ENCODE measurements at regions not wholly inside any gene's neighbourhood (a gene's known extent, or its start where the extent isn't known, plus 50 kb on each side); places are given as distances from the start of the nearest gene placed in this dataset.
"Not testable (repeated sequence)": the region's sequence is repeated elsewhere in the genome, so short reads cannot be mapped to it uniquely, and the experiment has no call there.

GRCh38 chr3:147672436-147672835, 263.3 kb downstream of the ZIC1 start:
- H3K27ac ChIP-seq (ENCODE audit: low read depth, low read length), result no peak overlapping the region
- H3K4me3 ChIP-seq (ENCODE audit: low read depth in 1 of 2, low read length in 2 of 2), result no peak overlapping the region
- H3K27me3 ChIP-seq (ENCODE audit: control insufficient read depth in 1 of 2, insufficient read depth in 2 of 2, low read length in 2 of 2), result no peaks in the 10 kb centered on the region
- no peak overlapping the region for H3K9ac ChIP-seq (ENCODE audit: low read length)
- H3K4me1 ChIP-seq (ENCODE audit: insufficient read depth, low read length), result no peaks in the 10 kb centered on the region
- H3K9me3 ChIP-seq (ENCODE audit: low read length), result no peaks in the 10 kb centered on the region
- no peaks in the 10 kb centered on the region for H3K36me3 ChIP-seq (ENCODE audit: insufficient read depth, low read length)

GRCh38 chr3:147675761-147676160, 266.6 kb downstream of the ZIC1 start:
- H3K9ac ChIP-seq (ENCODE audit: low read length), result no peak overlapping the region
- H3K27ac ChIP-seq (ENCODE audit: low read depth, low read length), result no peak overlapping the region
- no peaks in the 10 kb centered on the region for H3K36me3 ChIP-seq (ENCODE audit: insufficient read depth, low read length)

GRCh38 chr3:147680837-147681483, 271.8 kb downstream of the ZIC1 start:
- no peaks in the 10 kb centered on the region for H3K36me3 ChIP-seq (ENCODE audit: insufficient read depth, low read length)
- H3K27ac ChIP-seq (ENCODE audit: low read depth, low read length), result no peak overlapping the region
- no peak overlapping the region for H3K9ac ChIP-seq (ENCODE audit: low read length)
- H3K9me3 ChIP-seq (ENCODE audit: low read length), result no peaks in the 10 kb centered on the region
- no peak overlapping the region for H3K4me3 ChIP-seq (ENCODE audit: low read depth in 1 of 2, low read length in 2 of 2)
- no peaks in the 10 kb centered on the region for H3K4me1 ChIP-seq (ENCODE audit: insufficient read depth, low read length)
- no peaks in the 10 kb centered on the region for H3K27me3 ChIP-seq (ENCODE audit: control insufficient read depth in 1 of 2, insufficient read depth in 2 of 2, low read length in 2 of 2)

More at GRCh38 chr3:147675761-147676160, 266.6 kb downstream of the ZIC1 start:
- Histone ChIP-seq H3K27me3 (ENCODE audit: control insufficient read depth in 1 of 2, insufficient read depth in 2 of 2, low read length in 2 of 2) (no peaks in the 10 kb centered on the region), H3K4me1 (ENCODE audit: insufficient read depth, low read length) (no peaks in the 10 kb centered on the region), H3K4me3 (ENCODE audit: low read depth in 1 of 2, low read length in 2 of 2) (no peak overlapping the region), H3K9me3 (ENCODE audit: low read length) (no peaks in the 10 kb centered on the region)

- Histone ChIP-seq H3K27ac (ENCODE audit: low read depth, low read length) (no peak overlapping the region), H3K9me3 (ENCODE audit: low read length) (no peaks in the 10 kb centered on the region), H3K27me3 (ENCODE audit: control insufficient read depth in 1 of 2, insufficient read depth in 2 of 2, low read length in 2 of 2) (no peaks in the 10 kb centered on the region), H3K9ac (ENCODE audit: low read length) (no peak overlapping the region), H3K4me1 (ENCODE audit: insufficient read depth, low read length) (no peaks in the 10 kb centered on the region), H3K4me3 (ENCODE audit: low read depth in 1 of 2, low read length in 2 of 2) (no peak overlapping the region), H3K36me3 (ENCODE audit: insufficient read depth, low read length) (no peaks in the 10 kb centered on the region)
Observed at GRCh38 chr3:147688868-147689267, 279.7 kb downstream of the ZIC1 start.

GRCh38 chr3:147699175-147699838, 290.1 kb downstream of the ZIC1 start:
- Histone ChIP-seq H3K9ac (ENCODE audit: low read length) (no peak overlapping the region), H3K27ac (ENCODE audit: low read depth, low read length) (no peak overlapping the region), H3K4me3 (ENCODE audit: low read depth in 1 of 2, low read length in 2 of 2) (no peak overlapping the region), H3K4me1 (ENCODE audit: insufficient read depth, low read length) (no peaks in the 10 kb centered on the region), H3K27me3 (ENCODE audit: control insufficient read depth in 1 of 2, insufficient read depth in 2 of 2, low read length in 2 of 2) (no peaks in the 10 kb centered on the region), H3K9me3 (ENCODE audit: low read length) (no peaks in the 10 kb centered on the region), H3K36me3 (ENCODE audit: insufficient read depth, low read length) (no peaks in the 10 kb centered on the region)

GRCh38 chr3:147701195-147701594, 292.0 kb downstream of the ZIC1 start:
- Histone ChIP-seq H3K9me3 (ENCODE audit: low read length) (no peaks in the 10 kb centered on the region), H3K36me3 (ENCODE audit: insufficient read depth, low read length) (no peaks in the 10 kb centered on the region), H3K4me1 (ENCODE audit: insufficient read depth, low read length) (no peaks in the 10 kb centered on the region), H3K27ac (ENCODE audit: low read depth, low read length) (no peak overlapping the region), H3K4me3 (ENCODE audit: low read depth in 1 of 2, low read length in 2 of 2) (no peak overlapping the region), H3K27me3 (ENCODE audit: control insufficient read depth in 1 of 2, insufficient read depth in 2 of 2, low read length in 2 of 2) (no peaks in the 10 kb centered on the region), H3K9ac (ENCODE audit: low read length) (no peak overlapping the region)

- no peak overlapping the region for H3K9ac ChIP-seq (ENCODE audit: low read length)
- no peaks in the 10 kb centered on the region for H3K4me1 ChIP-seq (ENCODE audit: insufficient read depth, low read length)
- H3K27me3 ChIP-seq (ENCODE audit: control insufficient read depth in 1 of 2, insufficient read depth in 2 of 2, low read length in 2 of 2), result no peaks in the 10 kb centered on the region
- no peaks in the 10 kb centered on the region for H3K9me3 ChIP-seq (ENCODE audit: low read length)
- H3K36me3 ChIP-seq (ENCODE audit: insufficient read depth, low read length), result no peaks in the 10 kb centered on the region
- no peak overlapping the region for H3K27ac ChIP-seq (ENCODE audit: low read depth, low read length)
- no peak overlapping the region for H3K4me3 ChIP-seq (ENCODE audit: low read depth in 1 of 2, low read length in 2 of 2)
Observed at GRCh38 chr3:147702509-147702908, 293.3 kb downstream of the ZIC1 start.

- Histone ChIP-seq H3K4me3 (ENCODE audit: low read depth in 1 of 2, low read length in 2 of 2) (no peak overlapping the region), H3K27ac (ENCODE audit: low read depth, low read length) (peak overlapping the region; percentile 8), H3K27me3 (ENCODE audit: control insufficient read depth in 1 of 2, insufficient read depth in 2 of 2, low read length in 2 of 2) (no peaks in the 10 kb centered on the region), H3K9me3 (ENCODE audit: low read length) (no peaks in the 10 kb centered on the region), H3K36me3 (ENCODE audit: insufficient read depth, low read length) (no peaks in the 10 kb centered on the region), H3K9ac (ENCODE audit: low read length) (no peak overlapping the region), H3K4me1 (ENCODE audit: insufficient read depth, low read length) (no peaks in the 10 kb centered on the region)
Observed at GRCh38 chr3:147705651-147706051, 296.5 kb downstream of the ZIC1 start.

GRCh38 chr3:147710753-147711152, 301.6 kb downstream of the ZIC1 start:
- not testable (repeated sequence) for H3K9ac ChIP-seq (ENCODE audit: low read length); H3K4me1 ChIP-seq (ENCODE audit: insufficient read depth, low read length)

GRCh38 chr3:147712357-147712756, 303.2 kb downstream of the ZIC1 start:
- Histone ChIP-seq H3K9ac (ENCODE audit: low read length) (no peak overlapping the region), H3K4me3 (ENCODE audit: low read depth in 1 of 2, low read length in 2 of 2) (no peak overlapping the region), H3K27ac (ENCODE audit: low read depth, low read length) (no peak overlapping the region), H3K36me3 (ENCODE audit: insufficient read depth, low read length) (no peaks in the 10 kb centered on the region), H3K4me1 (ENCODE audit: insufficient read depth, low read length) (no peaks in the 10 kb centered on the region), H3K9me3 (ENCODE audit: low read length) (no peaks in the 10 kb centered on the region), H3K27me3 (ENCODE audit: control insufficient read depth in 1 of 2, insufficient read depth in 2 of 2, low read length in 2 of 2) (no peaks in the 10 kb centered on the region)

More at GRCh38 chr3:147710753-147711152, 301.6 kb downstream of the ZIC1 start:
- not testable (repeated sequence) for H3K4me3 ChIP-seq (ENCODE audit: low read depth in 1 of 2, low read length in 2 of 2); H3K27ac ChIP-seq (ENCODE audit: low read depth, low read length); H3K9me3 ChIP-seq (ENCODE audit: low read length); H3K27me3 ChIP-seq (ENCODE audit: control insufficient read depth in 1 of 2, insufficient read depth in 2 of 2, low read length in 2 of 2); H3K36me3 ChIP-seq (ENCODE audit: insufficient read depth, low read length)

GRCh38 chr3:147712758-147713157, 303.6 kb downstream of the ZIC1 start:
- H3K9ac ChIP-seq (ENCODE audit: low read length); H3K4me3 ChIP-seq (ENCODE audit: low read depth in 1 of 2, low read length in 2 of 2); H3K27me3 ChIP-seq (ENCODE audit: control insufficient read depth in 1 of 2, insufficient read depth in 2 of 2, low read length in 2 of 2); H3K4me1 ChIP-seq (ENCODE audit: insufficient read depth, low read length); H3K27ac ChIP-seq (ENCODE audit: low read depth, low read length); H3K9me3 ChIP-seq (ENCODE audit: low read length); H3K36me3 ChIP-seq (ENCODE audit: insufficient read depth, low read length): not testable (repeated sequence)
